ENCODE measurements at regions not wholly inside any gene's neighbourhood (a gene's known extent, or its start where the extent isn't known, plus 50 kb on each side); places are given as distances from the start of the nearest gene placed in this dataset.

- Histone ChIP-seq H3K9me3 (ENCODE audit: insufficient read depth, low read depth, low read length) (0 out of 2 replicates have a peak, but pooled peaks cover 3% of the 10 kb centered on the region), H3K27ac (ENCODE audit: low read length) (no peak overlapping the region), H3K36me3 (ENCODE audit: insufficient read depth, low read depth, low read length) (no peaks in the 10 kb centered on the region), H3K27me3 (ENCODE audit: insufficient read depth, low read length) (no peaks in the 10 kb centered on the region), H3K4me1 (ENCODE audit: insufficient read depth, low read length) (peaks cover 3% of the 10 kb centered on the region; the same call in 1 of the 2 replicates), H3K4me3 (ENCODE audit: low read length) (no peak overlapping the region), H3K9ac (ENCODE audit: low read depth, low read length) (no peak overlapping the region)
These were observed 452.6 kb downstream of the OCA2 start for GRCh38 chr15:27646531-27646930.

DNA sequence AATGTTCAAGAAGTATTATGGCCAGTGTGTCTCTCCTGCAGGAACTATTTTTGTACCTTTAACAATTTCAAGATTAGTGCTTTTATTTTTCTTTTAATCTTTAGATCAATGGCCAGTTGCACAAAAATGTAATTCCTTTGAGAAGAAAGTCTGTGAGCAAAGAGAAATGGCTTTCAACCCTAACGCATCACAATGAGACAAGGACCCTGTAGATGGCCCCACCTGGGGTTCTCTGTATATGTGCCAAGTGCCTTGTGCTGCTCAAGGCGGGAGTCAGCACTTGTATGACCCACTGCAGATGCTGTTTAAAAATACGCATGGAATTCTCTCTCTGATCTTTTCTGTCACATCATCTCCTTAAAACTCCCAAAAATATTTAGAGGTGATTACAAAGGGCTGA, 453.4 kb downstream of the OCA2 start:
- no peak overlapping the region for H3K4me3 ChIP-seq (ENCODE audit: low read length)
- no peaks in the 10 kb centered on the region for H3K27me3 ChIP-seq (ENCODE audit: insufficient read depth, low read length)
- H3K9me3 ChIP-seq (ENCODE audit: insufficient read depth, low read depth, low read length): 0 out of 2 replicates have a peak, but pooled peaks cover 3% of the 10 kb centered on the region

DNA sequence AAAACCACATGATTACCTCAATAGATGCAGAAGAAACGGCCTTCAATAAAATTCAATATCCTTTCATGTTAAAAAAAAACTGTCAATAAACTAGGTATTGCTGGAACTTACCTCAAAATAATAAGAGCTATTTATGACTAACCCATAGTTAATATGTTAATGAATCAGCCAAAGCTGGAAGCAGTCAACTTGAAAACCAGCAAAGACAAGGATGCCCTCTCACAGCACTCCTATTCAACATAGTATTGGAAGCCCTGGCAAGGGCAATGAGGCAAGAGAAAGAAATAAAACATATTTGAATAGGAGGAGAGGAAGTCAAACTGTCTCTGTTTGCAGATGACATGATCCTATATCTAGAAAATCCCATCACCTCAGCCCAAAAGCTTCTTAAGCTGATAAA, 456.1 kb downstream of the OCA2 start:
- no peaks in the 10 kb centered on the region for H3K36me3 ChIP-seq (ENCODE audit: insufficient read depth, low read depth, low read length)
- H3K9ac ChIP-seq (ENCODE audit: low read depth, low read length): no peak overlapping the region
- H3K4me3 ChIP-seq (ENCODE audit: low read length): no peak overlapping the region
- H3K4me1 ChIP-seq (ENCODE audit: insufficient read depth, low read length): peaks cover 6% of the 10 kb centered on the region; the same call in 1 of the 2 replicates
- no peak overlapping the region for H3K27ac ChIP-seq (ENCODE audit: low read length)
- 0 out of 2 replicates have a peak, but pooled peaks cover 3% of the 10 kb centered on the region for H3K9me3 ChIP-seq (ENCODE audit: insufficient read depth, low read depth, low read length)
- no peaks in the 10 kb centered on the region for H3K27me3 ChIP-seq (ENCODE audit: insufficient read depth, low read length)

More for the DNA sequence above, 453.4 kb downstream of the OCA2 start:
- peaks cover 3% of the 10 kb centered on the region; the same call in 1 of the 2 replicates for H3K4me1 ChIP-seq (ENCODE audit: insufficient read depth, low read length)
- H3K27ac ChIP-seq (ENCODE audit: low read length): no peak overlapping the region
- H3K9ac ChIP-seq (ENCODE audit: low read depth, low read length): no peak overlapping the region
- no peaks in the 10 kb centered on the region for H3K36me3 ChIP-seq (ENCODE audit: insufficient read depth, low read depth, low read length)

DNA sequence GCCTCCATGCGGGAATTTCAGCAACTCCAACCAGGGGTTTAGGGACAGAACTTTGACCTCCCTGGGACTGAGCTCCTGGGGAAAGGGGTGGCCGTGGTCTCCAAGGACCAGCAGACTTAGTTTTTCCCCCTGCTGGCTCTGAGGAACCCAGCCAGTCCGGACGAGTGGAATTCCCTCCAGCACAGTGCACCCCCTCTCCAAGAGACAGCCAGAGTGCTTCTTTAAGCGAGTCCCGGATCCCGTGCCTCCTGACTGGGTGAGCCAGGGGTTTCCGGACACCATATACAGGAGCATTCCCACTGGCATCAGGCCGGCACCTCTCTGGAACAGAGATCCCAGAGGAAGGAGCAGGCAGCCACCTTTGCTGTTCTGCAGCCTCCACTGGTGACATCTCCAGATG, 459.5 kb downstream of the OCA2 start:
- no peak overlapping the region for H3K27ac ChIP-seq (ENCODE audit: low read length)
- no peak overlapping the region for H3K4me3 ChIP-seq (ENCODE audit: low read length)
- H3K4me1 ChIP-seq (ENCODE audit: insufficient read depth, low read length): peaks cover 3% of the 10 kb centered on the region; the same call in 1 of the 2 replicates
- 0 out of 2 replicates have a peak, but pooled peaks cover 3% of the 10 kb centered on the region for H3K9me3 ChIP-seq (ENCODE audit: insufficient read depth, low read depth, low read length)
- no peaks in the 10 kb centered on the region for H3K27me3 ChIP-seq (ENCODE audit: insufficient read depth, low read length)
- no peaks in the 10 kb centered on the region for H3K36me3 ChIP-seq (ENCODE audit: insufficient read depth, low read depth, low read length)
- no peak overlapping the region for H3K9ac ChIP-seq (ENCODE audit: low read depth, low read length)

GRCh38 chr15:27638958-27639357, 460.2 kb downstream of the OCA2 start:
- Histone ChIP-seq H3K36me3 (ENCODE audit: insufficient read depth, low read depth, low read length) (no peaks in the 10 kb centered on the region), H3K4me3 (ENCODE audit: low read length) (no peak overlapping the region), H3K4me1 (ENCODE audit: insufficient read depth, low read length) (peaks cover 3% of the 10 kb centered on the region; the same call in 1 of the 2 replicates), H3K27ac (ENCODE audit: low read length) (no peak overlapping the region), H3K9me3 (ENCODE audit: insufficient read depth, low read depth, low read length) (0 out of 2 replicates have a peak, but pooled peaks cover 3% of the 10 kb centered on the region), H3K9ac (ENCODE audit: low read depth, low read length) (no peak overlapping the region), H3K27me3 (ENCODE audit: insufficient read depth, low read length) (no peaks in the 10 kb centered on the region)

GRCh38 chr15:27635916-27636315, 463.2 kb downstream of the OCA2 start:
- H3K27me3 ChIP-seq (ENCODE audit: insufficient read depth, low read length): no peaks in the 10 kb centered on the region
- no peaks in the 10 kb centered on the region for H3K36me3 ChIP-seq (ENCODE audit: insufficient read depth, low read depth, low read length)
- peaks cover 3% of the 10 kb centered on the region; the same call in 1 of the 2 replicates for H3K4me1 ChIP-seq (ENCODE audit: insufficient read depth, low read length)
- no peak overlapping the region for H3K4me3 ChIP-seq (ENCODE audit: low read length)
- H3K9ac ChIP-seq (ENCODE audit: low read depth, low read length): no peak overlapping the region
- no peaks in the 10 kb centered on the region for H3K9me3 ChIP-seq (ENCODE audit: insufficient read depth, low read depth, low read length)
- H3K27ac ChIP-seq (ENCODE audit: low read length): no peak overlapping the region

DNA sequence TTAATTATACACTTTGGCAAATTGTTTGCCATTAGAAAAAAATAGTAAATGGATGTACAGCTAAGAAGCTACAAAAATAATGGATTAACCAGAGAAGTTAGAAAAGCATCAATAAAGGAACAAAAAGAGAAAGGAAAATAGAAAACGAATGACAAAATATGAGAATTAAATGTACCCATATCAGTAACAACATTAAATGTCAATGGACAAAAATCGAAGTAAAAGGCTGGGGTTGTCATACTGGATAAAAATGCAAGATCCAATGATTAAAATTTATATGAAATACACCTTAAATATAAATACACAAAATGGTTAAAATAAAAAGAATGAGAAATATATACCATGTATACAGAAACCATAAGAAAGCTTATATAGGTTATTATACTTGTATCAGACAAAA, 470.6 kb downstream of the OCA2 start:
- no peaks in the 10 kb centered on the region for H3K4me1 ChIP-seq (ENCODE audit: insufficient read depth, low read length)

GRCh38 chr15:27627623-27628022, 471.5 kb downstream of the OCA2 start:
- Histone ChIP-seq H3K4me1 (ENCODE audit: insufficient read depth, low read length) (no peaks in the 10 kb centered on the region), H3K27ac (ENCODE audit: low read length) (no peak overlapping the region), H3K9ac (ENCODE audit: low read depth, low read length) (no peak overlapping the region), H3K4me3 (ENCODE audit: low read length) (no peak overlapping the region), H3K27me3 (ENCODE audit: insufficient read depth, low read length) (no peaks in the 10 kb centered on the region), H3K36me3 (ENCODE audit: insufficient read depth, low read depth, low read length) (no peaks in the 10 kb centered on the region), H3K9me3 (ENCODE audit: insufficient read depth, low read depth, low read length) (peaks cover 24% of the 10 kb centered on the region)

More for the DNA sequence above, 470.6 kb downstream of the OCA2 start:
- Histone ChIP-seq H3K36me3 (ENCODE audit: insufficient read depth, low read depth, low read length) (no peaks in the 10 kb centered on the region), H3K27me3 (ENCODE audit: insufficient read depth, low read length) (no peaks in the 10 kb centered on the region), H3K4me3 (ENCODE audit: low read length) (no peak overlapping the region), H3K9ac (ENCODE audit: low read depth, low read length) (no peak overlapping the region), H3K9me3 (ENCODE audit: insufficient read depth, low read depth, low read length) (peaks cover 24% of the 10 kb centered on the region), H3K27ac (ENCODE audit: low read length) (no peak overlapping the region)

DNA sequence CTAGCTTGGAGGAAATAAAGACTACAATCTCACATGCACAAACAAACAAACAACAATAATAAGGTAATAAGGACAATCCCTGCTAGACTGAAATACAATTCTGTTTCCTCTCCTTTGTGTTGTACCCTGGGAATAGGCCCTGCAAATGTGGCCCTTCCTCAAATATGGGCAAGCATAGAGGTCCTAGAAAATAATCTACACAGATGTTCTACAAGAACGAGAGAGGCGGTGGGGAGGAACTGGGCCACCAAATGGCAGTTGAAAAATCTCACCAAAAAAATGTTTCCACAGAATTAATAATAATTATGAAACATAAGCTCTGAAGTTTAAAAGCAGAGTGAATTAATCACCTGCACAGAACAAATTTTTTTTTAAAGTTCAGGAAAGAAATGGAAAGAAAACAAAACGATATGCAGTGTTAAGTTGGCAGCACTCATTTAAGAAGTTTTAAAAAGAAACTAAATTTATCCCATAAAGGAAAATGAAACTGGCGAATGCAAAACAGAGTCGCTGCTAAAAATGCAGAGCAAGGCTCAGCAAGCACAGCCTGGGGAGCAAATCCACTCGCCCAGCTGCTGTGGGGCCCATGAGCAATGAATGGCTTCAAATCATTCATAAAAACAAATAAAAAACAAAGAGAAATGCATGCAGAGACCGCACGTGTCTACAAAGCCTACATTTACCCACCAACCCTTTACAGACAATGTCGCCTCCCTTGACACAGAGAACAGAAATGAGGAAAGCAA, 475.4 kb downstream of the OCA2 start:
- Histone ChIP-seq H3K27ac (ENCODE audit: low read length) (no peak overlapping the region), H3K4me1 (ENCODE audit: insufficient read depth, low read length) (no peaks in the 10 kb centered on the region), H3K9ac (ENCODE audit: low read depth, low read length) (no peak overlapping the region), H3K36me3 (ENCODE audit: insufficient read depth, low read depth, low read length) (no peaks in the 10 kb centered on the region), H3K9me3 (ENCODE audit: insufficient read depth, low read depth, low read length) (peaks cover 24% of the 10 kb centered on the region), H3K27me3 (ENCODE audit: insufficient read depth, low read length) (no peaks in the 10 kb centered on the region), H3K4me3 (ENCODE audit: low read length) (no peak overlapping the region)

DNA sequence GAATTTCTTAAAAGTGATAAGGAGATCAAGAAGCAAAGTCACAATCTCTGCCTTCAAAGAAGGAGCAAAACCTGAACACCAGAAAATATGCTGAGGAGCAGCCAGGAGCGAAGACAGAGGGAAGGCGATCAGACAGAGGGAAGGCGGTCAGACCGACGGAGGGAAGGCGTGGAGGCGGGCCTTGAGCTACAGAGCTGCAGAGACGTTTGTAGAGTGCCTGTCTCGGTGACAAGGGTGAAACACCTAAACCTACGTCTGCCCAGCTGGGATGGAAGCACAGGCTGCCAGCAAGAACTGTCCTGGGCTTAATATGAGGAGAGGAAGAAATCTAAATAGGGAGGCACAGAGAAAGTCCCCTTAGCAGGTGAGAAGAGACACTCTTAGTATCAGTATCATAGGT, 476.0 kb downstream of the OCA2 start:
- Histone ChIP-seq H3K9ac (ENCODE audit: low read depth, low read length) (no peak overlapping the region), H3K4me3 (ENCODE audit: low read length) (no peak overlapping the region), H3K4me1 (ENCODE audit: insufficient read depth, low read length) (no peaks in the 10 kb centered on the region)

GRCh38 chr15:27622371-27622770, 476.7 kb downstream of the OCA2 start:
- no peaks in the 10 kb centered on the region for H3K27me3 ChIP-seq (ENCODE audit: insufficient read depth, low read length)
- no peak overlapping the region for H3K27ac ChIP-seq (ENCODE audit: low read length)
- H3K36me3 ChIP-seq (ENCODE audit: insufficient read depth, low read depth, low read length): no peaks in the 10 kb centered on the region
- H3K4me3 ChIP-seq (ENCODE audit: low read length): no peak overlapping the region
- H3K4me1 ChIP-seq (ENCODE audit: insufficient read depth, low read length): no peaks in the 10 kb centered on the region
- H3K9ac ChIP-seq (ENCODE audit: low read depth, low read length): no peak overlapping the region
- H3K9me3 ChIP-seq (ENCODE audit: insufficient read depth, low read depth, low read length): peaks cover 12% of the 10 kb centered on the region

More for the DNA sequence above, 476.0 kb downstream of the OCA2 start:
- no peak overlapping the region for H3K27ac ChIP-seq (ENCODE audit: low read length)
- H3K36me3 ChIP-seq (ENCODE audit: insufficient read depth, low read depth, low read length): no peaks in the 10 kb centered on the region
- H3K27me3 ChIP-seq (ENCODE audit: insufficient read depth, low read length): no peaks in the 10 kb centered on the region
- peaks cover 20% of the 10 kb centered on the region for H3K9me3 ChIP-seq (ENCODE audit: insufficient read depth, low read depth, low read length)

GRCh38 chr15:27619204-27619603, 479.9 kb downstream of the OCA2 start:
- no peaks in the 10 kb centered on the region for H3K36me3 ChIP-seq (ENCODE audit: insufficient read depth, low read depth, low read length)
- H3K9ac ChIP-seq (ENCODE audit: low read depth, low read length): no peak overlapping the region
- H3K9me3 ChIP-seq (ENCODE audit: insufficient read depth, low read depth, low read length): no peaks in the 10 kb centered on the region
- H3K27me3 ChIP-seq (ENCODE audit: insufficient read depth, low read length): no peaks in the 10 kb centered on the region
- H3K4me3 ChIP-seq (ENCODE audit: low read length): no peak overlapping the region
- no peak overlapping the region for H3K27ac ChIP-seq (ENCODE audit: low read length)
- H3K4me1 ChIP-seq (ENCODE audit: insufficient read depth, low read length): no peaks in the 10 kb centered on the region; the same call in 1 of the 2 replicates
